Activated CD8-positive, alpha-beta memory T cell treated with anti-CD3 and anti-CD28 coated beads for 1 hour (primary cell): ENCODE measurements at regions not wholly inside any gene's neighbourhood (a gene's known extent, or its start where the extent isn't known, plus 50 kb on each side); places are given as distances from the start of the nearest gene placed in this dataset.

Experiments
- DNase-seq, 2 donors: peaks; one replicate each; pipeline ENCODE4 v3.0.0-alpha.2; 2020; ENCODE audit warnings: low read depth in 1 of 2; ENCODE audit errors: extremely low read depth in 1 of 2

- no peak for DNase-seq
Observed at GRCh38 chr3:6142707-6143106, 718.2 kb upstream of the GRM7 start.

- no peak for DNase-seq
Observed at GRCh38 chr3:6147883-6148282, 713.0 kb upstream of the GRM7 start.

DNA sequence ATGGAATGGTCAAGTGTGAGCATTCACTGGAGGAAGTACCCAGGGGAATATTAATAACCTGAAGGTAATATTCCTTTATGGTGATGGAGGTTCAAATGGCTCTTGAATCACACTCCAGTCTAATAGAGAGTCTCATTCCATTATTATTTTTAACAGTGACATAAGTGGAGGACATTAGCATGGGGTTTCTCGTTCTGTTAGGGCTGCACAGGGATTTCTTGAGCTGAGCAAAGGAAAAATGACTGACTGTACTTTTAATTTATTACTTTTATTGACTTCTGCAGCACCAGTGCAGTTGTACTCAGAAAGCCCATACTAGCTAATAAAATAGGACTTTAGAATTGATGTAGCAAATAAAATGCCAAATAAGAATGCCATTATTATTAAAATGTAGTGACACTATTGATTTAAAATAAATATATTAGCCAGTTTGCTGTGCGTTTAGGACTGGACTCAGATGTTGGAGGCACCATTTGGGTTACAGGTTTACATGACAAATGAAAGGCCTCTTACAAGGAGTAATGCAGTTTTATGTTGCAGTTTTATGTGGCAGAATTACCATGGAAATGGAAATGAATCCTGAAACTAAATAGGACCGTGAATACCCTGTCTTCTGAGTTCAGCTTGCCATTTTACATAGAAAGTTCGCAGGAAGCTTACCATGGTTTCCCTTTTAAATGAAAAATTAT, 705.1 kb upstream of the GRM7 start:
- DNase-seq: no peak

- no peak for DNase-seq
Observed at GRCh38 chr3:6165951-6166350, 695.0 kb upstream of the GRM7 start.

DNA sequence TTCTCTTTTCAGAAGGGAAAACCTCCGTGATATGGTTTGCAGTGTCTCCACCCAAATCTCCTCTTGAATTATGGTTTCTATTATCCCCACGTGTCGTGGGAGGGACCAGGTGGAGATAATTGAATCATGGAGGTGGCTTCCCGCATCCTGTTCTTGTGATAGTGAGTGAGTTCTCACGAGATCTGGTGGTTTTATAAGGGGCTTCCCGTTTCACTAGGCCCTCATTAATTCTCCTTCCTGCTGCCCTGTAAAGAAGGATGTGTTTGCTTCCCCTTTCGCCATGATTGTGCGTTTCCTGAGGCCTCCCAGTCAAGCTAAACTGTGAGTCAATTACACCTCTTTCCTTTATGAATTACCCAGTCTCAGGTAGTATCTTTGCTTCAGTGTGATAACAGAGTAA, 692.7 kb upstream of the GRM7 start:
- DNase-seq: no peak

DNA sequence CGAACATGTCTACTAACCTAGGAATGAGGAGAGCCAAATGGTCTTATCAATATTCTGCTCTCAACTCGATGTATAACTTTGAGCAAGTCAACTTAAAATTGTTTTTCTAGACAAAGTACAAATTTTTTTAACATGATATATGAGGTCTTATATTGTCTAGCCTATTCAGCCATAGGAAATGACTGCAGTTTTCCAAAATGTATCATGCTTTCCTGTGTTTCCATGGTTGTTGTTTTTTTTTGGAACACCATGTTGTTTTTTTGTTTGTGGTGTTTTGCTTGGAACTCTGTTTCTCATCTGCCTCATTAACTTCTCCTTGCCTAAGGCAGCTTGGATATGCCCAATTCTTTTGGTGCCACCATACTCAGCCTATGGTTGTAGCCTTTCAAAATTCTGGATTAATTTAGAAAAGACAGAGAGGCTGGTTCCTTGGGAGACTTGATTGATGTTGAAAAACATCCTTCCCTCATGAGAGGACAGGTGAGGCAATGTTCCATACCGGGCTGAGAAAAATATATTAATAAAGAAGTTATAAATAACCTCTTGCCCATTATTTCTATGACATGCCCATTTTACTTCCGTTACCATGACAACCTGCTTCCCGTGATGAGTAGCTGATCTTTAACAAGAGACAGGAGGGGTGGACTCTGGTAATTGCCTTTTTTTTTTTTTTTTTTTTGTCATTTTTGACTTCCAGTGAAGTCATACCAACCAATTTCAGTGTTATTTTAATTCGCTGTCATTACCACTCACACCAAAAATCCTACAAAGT, 687.9 kb upstream of the GRM7 start:
- no peak for DNase-seq

DNA sequence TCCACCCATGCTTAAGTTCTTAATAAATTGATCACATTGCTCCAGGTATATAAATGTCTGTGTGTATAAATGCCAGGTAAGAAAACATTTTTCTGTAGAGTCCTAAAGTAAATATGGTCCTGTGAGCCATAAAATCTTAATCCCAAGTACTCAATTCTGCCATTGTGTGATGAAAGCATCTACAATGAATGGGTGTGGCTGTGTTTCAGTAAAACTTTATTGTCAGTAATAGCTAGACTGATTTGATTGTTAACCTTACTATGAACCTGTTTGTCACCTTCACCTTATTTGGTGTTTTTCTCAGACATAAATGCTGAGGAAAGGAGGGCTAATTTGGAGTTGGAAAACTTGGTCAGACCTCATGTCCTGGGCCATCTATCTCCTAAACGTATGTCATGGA, 683.5 kb upstream of the GRM7 start:
- DNase-seq: no peak

DNA sequence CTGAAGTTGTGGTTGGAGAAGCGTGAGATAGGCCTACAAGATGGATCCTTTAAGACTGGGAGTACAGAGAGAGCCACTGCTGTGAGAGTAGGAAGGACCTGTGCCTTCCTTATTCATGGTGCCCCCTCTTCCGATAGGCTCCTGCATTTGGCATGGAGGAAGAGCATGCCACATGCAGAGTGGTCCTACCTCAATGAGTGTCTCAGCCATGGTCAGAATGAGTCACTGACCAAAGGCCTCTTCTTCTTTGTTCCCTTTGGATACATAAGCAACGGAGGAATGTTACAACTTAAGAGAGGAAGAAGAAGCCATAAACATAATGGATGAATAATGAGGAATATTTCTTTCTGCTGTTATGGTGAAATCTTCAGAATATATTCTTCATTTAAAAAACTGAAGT, 681.2 kb upstream of the GRM7 start:
- no peak for DNase-seq

- DNase-seq: no peak
Observed at GRCh38 chr3:6180171-6180570, 680.7 kb upstream of the GRM7 start.

DNA sequence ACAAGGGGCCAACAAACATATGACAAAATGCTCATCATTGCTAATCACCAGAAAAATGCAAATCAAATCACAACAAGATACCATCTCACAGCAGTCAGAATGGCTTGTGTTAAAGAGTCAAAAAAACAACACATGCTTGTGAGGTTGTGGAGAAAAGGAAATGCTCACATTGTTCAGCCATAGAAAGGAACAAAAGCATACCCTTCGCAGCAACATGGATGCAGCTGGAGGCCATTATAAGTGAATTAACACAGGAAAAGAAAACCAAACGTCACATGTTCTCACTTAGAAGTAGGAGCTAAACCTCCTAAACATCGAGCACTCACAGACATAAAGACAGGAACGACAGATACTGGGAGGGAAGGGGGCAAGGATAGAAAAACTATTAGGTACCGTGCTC, 678.4 kb upstream of the GRM7 start:
- DNase-seq: no peak

GRCh38 chr3:6182909-6183308, 678.0 kb upstream of the GRM7 start:
- no peak for DNase-seq

DNA sequence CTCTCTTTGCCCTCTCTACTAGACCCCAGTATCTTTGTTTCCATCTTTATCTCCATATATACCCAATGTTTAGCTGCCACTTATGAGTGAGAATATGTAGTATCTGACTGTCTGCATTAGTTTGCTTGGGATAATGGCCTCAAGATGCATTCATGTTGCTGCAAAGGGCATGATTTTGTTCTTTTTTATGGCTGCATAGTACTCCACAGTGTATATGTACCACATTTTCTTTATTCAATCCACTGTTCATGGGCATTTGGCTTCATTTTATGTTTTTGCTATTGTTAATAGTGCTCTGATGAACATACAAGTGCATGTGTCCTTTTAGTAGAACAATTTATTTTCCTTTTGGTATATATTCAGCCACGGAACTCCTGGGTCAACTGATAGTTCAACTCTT, 671.5 kb upstream of the GRM7 start:
- DNase-seq: no peak

- no peak for DNase-seq
Observed at GRCh38 chr3:6204891-6205290, 656.0 kb upstream of the GRM7 start.

GRCh38 chr3:6216135-6217026, 644.5 kb upstream of the GRM7 start:
- no peak for DNase-seq

DNA sequence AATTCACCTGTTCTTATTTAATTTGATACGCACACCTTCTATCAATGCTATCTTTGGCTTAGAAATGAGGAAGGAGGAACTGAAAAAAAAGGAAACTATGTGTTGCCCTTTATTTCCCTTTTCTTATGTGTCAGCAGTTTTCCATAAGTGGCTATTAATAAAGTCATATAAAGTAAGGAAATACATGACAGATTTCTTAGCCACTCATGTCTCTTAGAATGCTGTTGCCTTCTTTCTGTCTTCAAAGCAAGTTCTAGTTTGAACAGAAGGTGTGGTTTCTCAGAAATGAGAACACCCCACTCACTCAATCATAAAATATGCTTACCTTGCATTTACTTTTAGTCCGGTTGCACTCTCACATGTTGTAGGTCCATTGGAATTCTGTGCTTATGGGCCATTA, 640.5 kb upstream of the GRM7 start:
- no peak for DNase-seq

DNA sequence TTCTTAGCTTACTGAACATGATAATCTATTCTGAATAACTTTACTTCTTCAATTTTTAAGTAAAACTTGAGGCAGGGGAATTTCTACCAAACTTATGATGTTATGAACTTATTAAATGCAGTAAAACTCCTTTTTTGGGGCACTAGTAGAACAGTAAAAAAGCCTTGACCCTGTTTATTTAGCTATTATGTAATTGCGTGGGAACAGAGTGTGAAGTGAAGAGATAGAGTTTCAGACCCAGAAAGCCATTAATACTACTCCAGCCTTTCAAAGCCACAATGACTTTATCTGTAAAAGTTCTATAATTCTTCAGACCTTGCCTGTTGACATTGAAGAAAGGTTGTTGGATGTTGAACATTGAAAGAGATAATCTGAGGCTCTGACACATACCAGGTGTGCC, 638.8 kb upstream of the GRM7 start:
- no peak for DNase-seq

- DNase-seq: no peak
Observed at GRCh38 chr3:6223572-6223971, 637.3 kb upstream of the GRM7 start.

DNA sequence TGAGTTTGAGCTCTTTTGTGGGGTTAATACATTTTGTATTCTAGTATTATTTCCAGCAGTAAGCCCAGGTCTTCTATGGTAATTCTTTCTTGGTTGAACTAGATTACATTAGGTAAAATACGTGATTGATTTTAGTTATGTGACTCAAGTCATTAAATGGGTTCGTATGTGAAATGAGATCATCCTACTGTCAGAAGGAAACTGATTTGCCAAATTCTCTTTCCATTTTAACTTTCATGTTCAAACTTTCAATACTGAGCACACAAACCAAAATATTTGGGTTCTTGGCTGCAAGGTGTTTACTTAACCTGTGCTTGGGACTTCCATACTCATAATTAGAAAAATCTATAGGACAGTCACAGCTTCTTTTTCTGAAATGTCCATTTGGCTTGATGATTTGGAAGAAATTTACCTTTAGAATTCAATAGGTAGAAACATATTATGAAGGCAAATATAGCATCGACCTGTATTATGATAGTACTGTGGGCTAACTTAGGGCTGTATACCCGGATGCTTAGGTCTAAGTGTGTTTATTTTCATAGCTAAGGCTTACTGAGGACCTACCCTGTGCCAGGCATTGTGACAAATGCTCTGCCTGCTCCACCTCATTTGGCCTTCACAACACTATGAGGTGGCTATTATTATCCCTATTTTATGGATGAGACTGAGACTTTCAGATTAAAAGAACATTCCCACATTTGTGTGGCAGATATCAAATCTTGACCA, 631.8 kb upstream of the GRM7 start:
- DNase-seq: no peak

GRCh38 chr3:6229778-6230410, 631.0 kb upstream of the GRM7 start:
- no peak for DNase-seq

- DNase-seq: no peak
Observed at GRCh38 chr3:6242104-6242503, 618.8 kb upstream of the GRM7 start.

DNA sequence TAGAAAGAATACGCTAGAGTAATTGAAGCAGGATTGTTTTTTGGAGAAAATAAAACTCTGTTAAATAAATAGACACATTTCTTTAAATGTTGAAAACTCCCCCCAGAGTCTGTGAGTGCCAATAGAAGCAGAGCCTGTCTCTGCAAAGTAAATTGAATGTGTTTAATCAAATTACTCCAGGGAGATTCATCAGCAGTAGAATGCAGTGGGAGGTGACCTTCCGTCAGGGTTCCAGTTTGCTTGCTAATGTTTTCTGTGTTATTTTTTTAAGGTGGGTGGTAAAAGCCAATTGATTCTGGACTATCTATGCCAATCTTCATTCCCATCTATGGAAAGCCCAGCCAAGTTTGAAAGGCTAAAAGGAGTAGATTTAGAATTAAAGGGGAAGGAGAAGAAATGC, 612.4 kb upstream of the GRM7 start:
- DNase-seq: no peak
